B cell (primary cell): ENCODE measurements at regions not wholly inside any gene's neighbourhood (a gene's known extent, or its start where the extent isn't known, plus 50 kb on each side); places are given as distances from the start of the nearest gene placed in this dataset.

Source experiments
- ATAC-seq: fragments of 200-7000 bp; cut with Tn5 transposase; one replicate; pipeline ENCODE4 v1.10.0; 2021; ENCODE audit warnings: low read depth, mild to moderate bottlenecking, moderate number of reproducible peaks, moderate library complexity
- CTCF ChIA-PET: fragments of 350-600 bp; sonication (Branson Sonifier 250); formaldehyde crosslinking; loops from one replicate; lab custom pipeline; 2021; ENCODE audit warnings: antibody characterized with exemption, inconsistent platforms; lab: Charles Lee
- POLR2A ChIA-PET: fragments of 350-600 bp; sonication (Branson Sonifier 250); formaldehyde crosslinking; loops from one replicate; lab custom pipeline; 2021; ENCODE audit warnings: antibody characterized with exemption; lab: Charles Lee
- DNase-seq: peaks from one replicate; pipeline ENCODE4 v3.0.0; 2013
- H2AFZ ChIP-seq: 2 replicates; pipeline ENCODE4 v1.6.1; 2012; ENCODE audit warnings: mild to moderate bottlenecking, low read depth, low read length; ENCODE audit not compliant: insufficient read depth, poor library complexity, severe bottlenecking
- H3K27ac ChIP-seq, 2 donors: 1 replicate in 1 of 2; 2 replicates in 1 of 2; pipeline ENCODE4 v1.5.1; 2012 to 2013; ENCODE audit warnings: low read length in 2 of 2, mild to moderate bottlenecking in 2 of 2, moderate library complexity in 1 of 2
- H3K27me3 ChIP-seq, 4 experiments: fragments of 200-600 bp in 1 of 4; sonication (generic) in 1 of 4; replicated peaks in 1 of 4; 1 replicate in 2 of 4; 2 replicates in 2 of 4; pipeline versions ENCODE4 v1.6.1 to v1.7.0; 2013 to 2016; ENCODE audit warnings: low read length in 3 of 4, mild to moderate bottlenecking in 2 of 4, mixed read lengths in 1 of 4, moderate library complexity in 1 of 4; ENCODE audit not compliant: insufficient read depth in 4 of 4, control insufficient read depth in 3 of 4; ENCODE audit errors: control extremely low read depth in 1 of 4
- H3K36me3 ChIP-seq, 2 experiments: replicated peaks in 1 of 2; 1 replicate in 1 of 2; 2 replicates in 1 of 2; pipeline versions ENCODE4 v1.6.1 to v1.7.1; 2013; ENCODE audit warnings: low read length in 1 of 2; ENCODE audit not compliant: insufficient read depth in 2 of 2, control insufficient read depth in 1 of 2; ENCODE audit errors: control extremely low read depth in 1 of 2, extremely low read depth in 1 of 2
- H3K4me1 ChIP-seq, 2 donors: fragments of 200-600 bp in 1 of 2; sonication (generic) in 1 of 2; 1 replicate in 1 of 2; 2 replicates in 1 of 2; pipeline versions ENCODE4 v1.5.1 to v1.6.1; 2013 to 2017; ENCODE audit warnings: low read length in 2 of 2; ENCODE audit not compliant: control insufficient read depth in 2 of 2, insufficient read depth in 2 of 2
- H3K4me2 ChIP-seq: replicated peaks from 2 replicates; pipeline ENCODE3; 2012; ENCODE audit warnings: mild to moderate bottlenecking, low read depth, low read length; ENCODE audit not compliant: poor library complexity, severe bottlenecking
- H3K4me3 ChIP-seq, 5 experiments: fragments of 200-600 bp in 1 of 5; sonication (generic) in 1 of 5; 1 replicate in 3 of 5; 2 replicates in 2 of 5; pipeline versions ENCODE4 v1.5.1 to v1.7.0; 2011 to 2016; ENCODE audit warnings: low read length in 4 of 5, mild to moderate bottlenecking in 4 of 5, low read depth in 2 of 5, control low read depth in 1 of 5, moderate library complexity in 1 of 5; ENCODE audit not compliant: insufficient read depth in 1 of 5; ENCODE audit errors: control extremely low read depth in 1 of 5, extremely low read depth in 1 of 5
- H3K79me2 ChIP-seq: fragments of 200-600 bp; sonication (generic); one replicate; pipeline ENCODE4 v1.6.0; 2016; ENCODE audit warnings: low read length; ENCODE audit not compliant: control insufficient read depth, insufficient read depth
- H3K9ac ChIP-seq: fragments of 200-600 bp; sonication (generic); 2 replicates; pipeline ENCODE4 v1.6.1; 2017; ENCODE audit warnings: mild to moderate bottlenecking, low read length, moderate library complexity
- H3K9me3 ChIP-seq, 3 donors: one replicate each; pipeline versions ENCODE4 v1.6.1 to v1.7.1; 2013; ENCODE audit warnings: low read length in 2 of 3; ENCODE audit not compliant: control insufficient read depth in 2 of 3, insufficient read depth in 1 of 3; ENCODE audit errors: control extremely low read depth in 1 of 3
- H4K20me1 ChIP-seq: 2 replicates; pipeline ENCODE4 v1.6.0; 2012; ENCODE audit warnings: mild to moderate bottlenecking, low read length; ENCODE audit not compliant: insufficient read depth, control insufficient read depth, poor library complexity, severe bottlenecking
- H3K27ac Mint-ChIP-seq: one replicate; pipeline ENCODE4 v1.8.0; 2021; ENCODE audit warnings: mixed read lengths
- H3K27me3 Mint-ChIP-seq: one replicate; pipeline ENCODE4 v1.8.0; 2021; ENCODE audit warnings: mixed read lengths
- H3K4me1 Mint-ChIP-seq: one replicate; pipeline ENCODE4 v1.8.0; 2021; ENCODE audit warnings: mixed read lengths
- H3K4me3 Mint-ChIP-seq: one replicate; pipeline ENCODE4 v1.8.0; 2021; ENCODE audit warnings: mixed read lengths
- H3K9me3 Mint-ChIP-seq: one replicate; pipeline ENCODE4 v1.8.0; 2022; ENCODE audit warnings: mixed read lengths; ENCODE audit not compliant: insufficient read depth
- CTCF ChIP-seq: fragments of 200-600 bp; IDR thresholded peaks from one replicate; pipeline ENCODE4 v1.8.0; 2022; ENCODE audit warnings: antibody characterized with exemption, mild to moderate bottlenecking
- EZH2 ChIP-seq: IDR thresholded peaks from 2 replicates; pipeline ENCODE4 v1.6.1; 2012; ENCODE audit warnings: borderline replicate concordance, low read depth, mild to moderate bottlenecking, moderate library complexity, low read length; ENCODE audit not compliant: insufficient read depth, poor library complexity, severe bottlenecking
- WGBS: methylation state at CpG from one replicate; pipeline ENCODE4 v1.1.5; 2013; ENCODE audit warnings: missing lambda C conversion rate; ENCODE audit not compliant: insufficient coverage; 5-methylcytosine and 5-hydroxymethylcytosine counted together
- intact Hi-C: fragments of 100-400 bp; cut with micrococcal nuclease; formaldehyde crosslinking; loops from one replicate; pipeline ENCODE4 v1.10.0; 2022

- no peaks in the 10 kb centered on the region for H4K20me1 ChIP-seq
- H3K9ac ChIP-seq = no peak overlapping the region
- Mint-ChIP-seq H3K4me1 (no peaks in the 10 kb centered on the region), H3K9me3 (no peaks in the 10 kb centered on the region), H3K27me3 (no peaks in the 10 kb centered on the region), H3K27ac (no peak overlapping the region), H3K4me3 (no peak overlapping the region)
- no peaks in the 10 kb centered on the region for H3K9me3 ChIP-seq
- ATAC-seq (no peak), DNase-seq (no peak)
- no peak overlapping the region for H3K4me3 ChIP-seq
- no peak overlapping the region for H2AFZ ChIP-seq
- ChIA-PET CTCF (no interaction called here), POLR2A (no interaction called here)
- H3K27me3 ChIP-seq = no peaks in the 10 kb centered on the region
- no peak overlapping the region for H3K27ac ChIP-seq
- no peak overlapping the region for H3K4me2 ChIP-seq
- no peaks in the 10 kb centered on the region for H3K36me3 ChIP-seq
- H3K79me2 ChIP-seq = no peaks in the 10 kb centered on the region
- intact Hi-C loops = no loop called here
- TF ChIP-seq EZH2 (no peak), CTCF (no peak)
- H3K4me1 ChIP-seq = no peaks in the 10 kb centered on the region
Observed at GRCh38 chr3:159005137-159005536, 203.3 kb downstream of the MFSD1 start.

GRCh38 chr3:159007331-159007730 lies 205.5 kb downstream of the MFSD1 start:
- Histone ChIP-seq H3K27ac (no peak overlapping the region), H3K4me2 (no peak overlapping the region), H3K36me3 (no peaks in the 10 kb centered on the region), H3K79me2 (no peaks in the 10 kb centered on the region), H3K9me3 (no peaks in the 10 kb centered on the region), H3K9ac (no peak overlapping the region), H4K20me1 (no peaks in the 10 kb centered on the region), H3K4me3 (no peak overlapping the region), H3K27me3 (no peaks in the 10 kb centered on the region), H3K4me1 (no peaks in the 10 kb centered on the region), H2AFZ (no peak overlapping the region)
- no peaks in the 10 kb centered on the region for H3K27me3 Mint-ChIP-seq
- ChIA-PET CTCF (no interaction called here), POLR2A (no interaction called here)
- no peak for TF ChIP-seq EZH2
- TF ChIP-seq CTCF = no peak
- intact Hi-C loops = no loop called here
- no peaks in the 10 kb centered on the region for H3K4me1 Mint-ChIP-seq
- H3K27ac Mint-ChIP-seq = no peak overlapping the region
- WGBS = no CpG with 5 or more reads among the region's 1 CpG
- H3K4me3 Mint-ChIP-seq = no peak overlapping the region
- ATAC-seq (no peak), DNase-seq (no peak)
- peaks cover 2% of the 10 kb centered on the region for H3K9me3 Mint-ChIP-seq
